ENCODE measurements at regions not wholly inside any gene's neighbourhood (a gene's known extent, or its start where the extent isn't known, plus 50 kb on each side); places are given as distances from the start of the nearest gene placed in this dataset.
"Not testable (repeated sequence)": the region's sequence is repeated elsewhere in the genome, so short reads cannot be mapped to it uniquely, and the experiment has no call there.

GRCh38 chr10:47711428-47711827 lies 52.0 kb downstream of the SYT15B start:
- DNase-seq (ENCODE audit: low read depth); H3K4me3 ChIP-seq (ENCODE audit: control insufficient read depth, low read depth, low read length): not testable (repeated sequence)

- not testable (repeated sequence) for DNase-seq (ENCODE audit: low read depth); H3K4me3 ChIP-seq (ENCODE audit: control insufficient read depth, low read depth, low read length)
These were observed 52.9 kb downstream of the SYT15B start for GRCh38 chr10:47710443-47710842.

DNA sequence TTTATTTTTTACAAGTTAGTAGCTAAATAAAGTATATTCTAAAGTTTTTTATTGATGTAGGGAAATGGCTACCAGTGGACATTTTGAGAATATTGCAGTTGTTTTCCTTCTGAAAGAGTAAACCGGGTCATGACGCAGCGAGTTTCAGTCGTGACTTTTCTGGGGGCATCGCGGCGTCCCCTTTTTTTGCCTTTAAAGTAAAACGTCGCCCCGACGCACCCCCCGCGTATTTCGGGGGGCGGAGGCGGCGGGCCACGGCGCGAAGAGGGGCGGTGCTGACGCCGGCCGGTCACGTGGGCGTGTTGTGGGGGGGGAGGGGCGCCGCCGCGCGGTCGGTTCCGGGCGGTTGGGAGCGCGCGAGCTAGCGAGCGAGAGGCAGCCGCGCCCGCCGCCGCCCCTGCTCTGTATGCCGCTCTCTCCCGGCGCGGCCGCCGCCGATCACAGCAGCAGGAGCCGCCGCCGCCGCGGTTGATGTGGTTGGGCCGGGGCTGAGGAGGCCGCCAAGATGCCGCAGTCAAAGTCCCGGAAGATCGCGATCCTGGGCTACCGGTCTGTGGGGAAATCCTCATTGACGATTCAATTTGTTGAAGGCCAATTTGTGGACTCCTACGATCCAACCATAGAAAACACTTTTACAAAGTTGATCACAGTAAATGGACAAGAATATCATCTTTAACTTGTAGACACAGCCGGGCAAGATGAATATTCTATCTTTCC lies 57.5 kb downstream of the SYT15B start:
- DNase-seq (ENCODE audit: low read depth) = peak; percentile 0
- peak overlapping the region; percentile 41 for H3K4me3 ChIP-seq (ENCODE audit: control insufficient read depth, low read depth, low read length)

- H3K4me3 ChIP-seq (ENCODE audit: control insufficient read depth, low read depth, low read length) = not testable (repeated sequence)
- DNase-seq (ENCODE audit: low read depth) = peak; percentile 29
These were observed 62.1 kb downstream of the SYT15B start for GRCh38 chr10:47701285-47701684.

- peak; percentile 40 for DNase-seq (ENCODE audit: low read depth)
- H3K4me3 ChIP-seq (ENCODE audit: control insufficient read depth, low read depth, low read length) = not testable (repeated sequence)
These were observed 63.5 kb downstream of the SYT15B start for GRCh38 chr10:47699854-47700253.

DNA sequence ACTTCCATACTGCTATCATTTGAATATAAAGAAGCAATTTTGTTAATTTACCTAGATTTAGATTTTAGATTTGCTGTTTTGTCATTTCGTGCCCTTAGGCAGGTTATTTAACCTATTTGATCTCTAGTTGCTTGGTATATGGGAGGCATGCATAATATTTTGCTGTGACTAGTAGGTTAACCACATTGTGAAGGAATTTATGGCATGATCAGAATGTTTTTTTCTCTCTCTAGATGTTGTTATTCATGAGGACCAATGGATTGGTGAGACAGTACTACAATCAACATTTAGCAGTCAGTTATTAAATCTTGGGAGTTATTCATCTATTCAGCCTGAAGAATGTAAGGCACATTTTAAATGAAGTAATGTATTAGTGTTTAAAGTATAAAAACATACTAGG lies 67.2 kb downstream of the SYT15B start:
- not testable (repeated sequence) for H3K4me3 ChIP-seq (ENCODE audit: control insufficient read depth, low read depth, low read length); DNase-seq (ENCODE audit: low read depth)

- DNase-seq (ENCODE audit: low read depth); H3K4me3 ChIP-seq (ENCODE audit: control insufficient read depth, low read depth, low read length): not testable (repeated sequence)
These were observed 68.2 kb downstream of the SYT15B start for GRCh38 chr10:47695149-47695548.

DNA sequence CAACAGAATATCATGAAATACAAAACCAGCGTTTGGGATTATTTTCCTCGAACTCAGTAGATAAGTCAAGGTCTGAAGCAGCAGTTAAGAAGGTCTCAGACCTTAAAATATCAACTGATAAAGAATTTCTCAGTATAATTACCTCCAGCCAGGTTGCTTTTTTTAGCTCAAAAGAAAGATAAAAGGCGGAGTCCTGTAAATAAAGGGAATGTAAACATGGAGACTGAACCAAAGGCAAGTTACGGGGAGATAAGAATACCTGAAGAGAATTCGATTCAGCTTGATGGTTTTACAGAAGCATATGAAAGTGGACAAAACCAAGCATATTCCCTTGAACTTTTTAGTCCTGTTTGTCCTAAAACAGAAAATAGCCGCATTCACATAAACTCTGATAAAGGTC lies 73.1 kb downstream of the SYT15B start:
- not testable (repeated sequence) for H3K4me3 ChIP-seq (ENCODE audit: control insufficient read depth, low read depth, low read length); DNase-seq (ENCODE audit: low read depth)

- H3K4me3 ChIP-seq (ENCODE audit: control insufficient read depth, low read depth, low read length); DNase-seq (ENCODE audit: low read depth): not testable (repeated sequence)
These were observed 79.4 kb downstream of the SYT15B start for GRCh38 chr10:47683826-47684475.

GRCh38 chr10:47681638-47681990 lies 81.8 kb downstream of the SYT15B start:
- DNase-seq (ENCODE audit: low read depth); H3K4me3 ChIP-seq (ENCODE audit: control insufficient read depth, low read depth, low read length): not testable (repeated sequence)

- DNase-seq (ENCODE audit: low read depth); H3K4me3 ChIP-seq (ENCODE audit: control insufficient read depth, low read depth, low read length): not testable (repeated sequence)
These were observed 82.3 kb downstream of the SYT15B start for GRCh38 chr10:47680848-47681637.

- DNase-seq (ENCODE audit: low read depth); H3K4me3 ChIP-seq (ENCODE audit: control insufficient read depth, low read depth, low read length): not testable (repeated sequence)
These were observed 87.3 kb downstream of the SYT15B start for GRCh38 chr10:47676102-47676501.

DNA sequence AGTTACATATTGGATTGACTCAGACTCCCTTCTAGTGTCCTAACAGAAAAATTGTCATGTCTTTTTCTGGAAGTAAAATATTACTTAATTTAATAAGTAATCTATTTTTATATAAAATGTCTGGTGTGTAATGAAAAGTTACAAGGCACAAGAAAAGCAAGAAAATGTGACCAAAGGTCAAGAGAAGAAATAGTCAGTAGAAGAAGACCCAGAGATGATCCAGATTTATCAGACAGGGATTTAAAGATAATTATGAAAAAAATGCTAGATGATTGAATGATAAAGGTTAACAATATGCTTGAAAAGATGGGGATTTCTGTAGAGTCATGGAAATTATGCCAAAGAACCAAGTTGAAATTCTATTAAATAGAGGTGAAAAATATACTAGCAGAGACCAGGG lies 87.8 kb downstream of the SYT15B start:
- not testable (repeated sequence) for DNase-seq (ENCODE audit: low read depth)

GRCh38 chr10:47673128-47673527 lies 90.3 kb downstream of the SYT15B start:
- DNase-seq (ENCODE audit: low read depth); H3K4me3 ChIP-seq (ENCODE audit: control insufficient read depth, low read depth, low read length): not testable (repeated sequence)

More for the DNA sequence above, 87.8 kb downstream of the SYT15B start:
- not testable (repeated sequence) for H3K4me3 ChIP-seq (ENCODE audit: control insufficient read depth, low read depth, low read length)

DNA sequence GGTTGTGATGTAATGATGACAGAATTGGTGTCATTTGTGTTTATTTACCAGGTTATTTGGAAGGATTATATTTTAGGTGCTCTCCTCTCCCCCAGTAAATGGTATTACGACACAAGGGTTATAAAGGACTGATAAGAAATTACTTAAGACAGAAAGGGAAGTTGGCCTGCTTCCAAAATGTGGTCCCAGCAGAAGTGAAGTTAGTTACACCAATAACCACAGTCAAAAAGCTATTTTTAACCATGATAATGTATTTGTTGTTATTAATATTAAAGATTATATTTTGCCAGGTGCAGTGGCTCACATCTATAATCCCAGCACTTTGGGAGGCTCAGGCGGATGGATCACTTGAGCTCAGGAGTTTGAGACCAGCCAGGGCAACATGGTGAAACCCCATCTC lies 92.5 kb downstream of the SYT15B start:
- not testable (repeated sequence) for DNase-seq (ENCODE audit: low read depth); H3K4me3 ChIP-seq (ENCODE audit: control insufficient read depth, low read depth, low read length)

GRCh38 chr10:47661955-47662577 lies 101.3 kb downstream of the SYT15B start:
- not testable (repeated sequence) for DNase-seq (ENCODE audit: low read depth); H3K4me3 ChIP-seq (ENCODE audit: control insufficient read depth, low read depth, low read length)

DNA sequence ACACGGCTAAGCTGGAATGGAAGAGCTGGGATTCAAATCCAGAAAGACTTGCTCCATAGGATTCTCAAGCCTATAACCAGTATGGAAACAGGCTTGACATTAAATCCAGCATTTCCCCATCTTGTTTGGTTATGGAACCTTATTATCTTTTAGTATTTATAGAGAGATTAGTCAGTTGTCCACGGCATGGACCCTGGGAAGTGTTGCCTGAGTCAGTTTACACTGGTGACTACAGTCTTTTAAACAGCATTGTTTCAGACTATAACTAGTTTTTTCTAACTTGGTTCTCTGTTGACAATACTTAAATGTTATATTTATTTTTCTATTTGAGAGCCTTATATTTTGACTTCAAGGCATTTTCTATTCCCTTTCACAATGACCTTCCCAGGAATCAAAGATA lies 106.7 kb downstream of the SYT15B start:
- not testable (repeated sequence) for DNase-seq (ENCODE audit: low read depth); H3K4me3 ChIP-seq (ENCODE audit: control insufficient read depth, low read depth, low read length)

DNA sequence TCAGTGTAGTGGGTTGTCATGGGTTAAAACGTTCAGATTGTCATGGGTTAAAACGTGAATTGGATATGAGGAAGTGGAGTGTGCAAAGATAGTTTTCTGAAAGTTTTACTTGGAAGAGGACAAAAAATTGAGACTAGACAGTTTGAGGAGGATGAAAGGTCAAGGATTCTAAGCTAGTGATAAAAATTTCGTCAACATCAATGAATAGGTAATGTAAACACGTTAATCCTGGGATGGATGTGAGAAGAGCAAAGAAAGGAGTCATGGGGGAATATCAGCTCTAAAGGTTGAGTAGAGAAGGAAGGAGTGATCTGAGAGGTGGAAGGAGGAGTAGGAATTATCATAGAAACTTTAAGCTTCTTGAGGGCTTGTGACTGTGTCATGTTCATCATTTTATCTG lies 109.2 kb downstream of the SYT15B start:
- not testable (repeated sequence) for DNase-seq (ENCODE audit: low read depth); H3K4me3 ChIP-seq (ENCODE audit: control insufficient read depth, low read depth, low read length)

DNA sequence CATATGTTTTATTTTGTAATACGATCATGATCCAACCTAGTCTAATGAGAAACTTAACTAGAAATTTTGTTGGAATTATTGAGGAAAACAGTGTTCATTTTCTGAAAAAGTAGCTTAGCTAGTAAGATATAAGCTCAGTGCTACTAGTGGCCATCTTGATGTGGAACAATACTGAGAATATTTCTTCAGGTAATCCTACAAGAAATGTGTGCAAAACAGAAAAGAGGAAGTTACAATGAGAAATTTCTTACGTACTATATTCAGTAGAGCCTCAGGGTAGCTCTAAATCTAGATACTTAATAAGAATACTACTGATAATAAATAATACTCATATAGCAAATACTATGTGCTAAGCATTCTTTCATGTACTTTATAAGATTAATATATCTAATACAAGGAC lies 114.8 kb downstream of the SYT15B start:
- not testable (repeated sequence) for H3K4me3 ChIP-seq (ENCODE audit: control insufficient read depth, low read depth, low read length); DNase-seq (ENCODE audit: low read depth)
